Skeletal muscle satellite cell (primary cell): ENCODE measurements at regions not wholly inside any gene's neighbourhood (a gene's known extent, or its start where the extent isn't known, plus 50 kb on each side); places are given as distances from the start of the nearest gene placed in this dataset.

Experiments
- H3K27me3 ChIP-seq: 2 replicates; pipeline ENCODE4 v1.7.0; 2013; ENCODE audit warnings: low read length; ENCODE audit not compliant: control insufficient read depth, insufficient read depth
- H3K36me3 ChIP-seq: 2 replicates; pipeline ENCODE4 v1.7.0; 2013; ENCODE audit warnings: mild to moderate bottlenecking, control low read depth, low read length; ENCODE audit not compliant: insufficient read depth
- H3K4me1 ChIP-seq: 2 replicates; pipeline ENCODE4 v1.7.0; 2013; ENCODE audit warnings: low read length; ENCODE audit not compliant: control insufficient read depth, insufficient read depth
- H3K4me2 ChIP-seq: 2 replicates; pipeline ENCODE4 v1.7.0; 2013; ENCODE audit warnings: mild to moderate bottlenecking, low read length
- H3K4me3 ChIP-seq: 2 replicates; pipeline ENCODE4 v1.7.0; 2013; ENCODE audit warnings: low read length
- H3K9ac ChIP-seq: 2 replicates; pipeline ENCODE4 v1.7.0; 2013; ENCODE audit warnings: mild to moderate bottlenecking, low read depth, low read length, moderate library complexity
- H3K9me3 ChIP-seq: replicated peaks from 2 replicates; pipeline ENCODE4 v1.7.0; 2013; ENCODE audit warnings: mild to moderate bottlenecking, control low read depth, low read length

DNA sequence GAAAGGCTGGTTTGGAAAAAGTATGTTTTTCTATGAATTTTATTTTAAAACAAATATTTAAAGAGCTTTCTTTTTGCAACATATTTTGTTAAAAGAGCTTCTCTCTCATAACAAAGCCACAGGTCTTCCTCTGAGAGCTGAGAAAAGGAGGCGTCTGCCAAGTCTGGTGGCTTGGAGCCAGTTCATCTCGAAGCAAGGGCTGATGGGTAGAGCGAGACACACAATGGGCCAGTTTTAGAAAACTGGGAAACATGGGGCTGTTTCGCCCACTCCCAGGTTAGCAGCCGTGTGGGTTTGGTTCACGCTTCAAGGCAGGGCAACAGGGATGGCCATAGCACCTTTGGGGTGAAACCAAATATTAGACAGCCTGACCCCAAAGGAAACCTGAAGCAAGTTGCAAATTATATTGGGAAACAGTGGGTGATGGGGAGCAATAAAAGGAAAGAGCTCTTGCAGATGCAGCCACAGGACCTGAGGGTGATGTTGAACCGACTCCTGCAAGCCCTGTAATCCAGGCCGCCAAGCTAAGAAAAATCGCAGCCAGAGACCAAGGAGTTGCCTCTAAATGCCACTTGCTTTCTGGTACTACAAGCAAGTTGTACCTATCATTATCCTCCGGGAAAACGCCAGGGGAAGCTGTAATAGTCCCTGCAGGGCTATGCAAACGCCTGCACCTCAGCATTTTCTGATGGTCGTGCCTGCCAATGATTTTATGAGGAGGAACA is 88.4 kb upstream of the GALNT15 start:
- H3K4me2 ChIP-seq, result no peak overlapping the region
- peaks cover 46% of the 10 kb centered on the region for H3K4me1 ChIP-seq
- no peak overlapping the region for H3K9ac ChIP-seq
- H3K9me3 ChIP-seq, result peaks cover 3% of the 10 kb centered on the region
- H3K4me3 ChIP-seq, result no peak overlapping the region
- H3K36me3 ChIP-seq, result no peaks in the 10 kb centered on the region
- H3K27me3 ChIP-seq, result no peaks in the 10 kb centered on the region

DNA sequence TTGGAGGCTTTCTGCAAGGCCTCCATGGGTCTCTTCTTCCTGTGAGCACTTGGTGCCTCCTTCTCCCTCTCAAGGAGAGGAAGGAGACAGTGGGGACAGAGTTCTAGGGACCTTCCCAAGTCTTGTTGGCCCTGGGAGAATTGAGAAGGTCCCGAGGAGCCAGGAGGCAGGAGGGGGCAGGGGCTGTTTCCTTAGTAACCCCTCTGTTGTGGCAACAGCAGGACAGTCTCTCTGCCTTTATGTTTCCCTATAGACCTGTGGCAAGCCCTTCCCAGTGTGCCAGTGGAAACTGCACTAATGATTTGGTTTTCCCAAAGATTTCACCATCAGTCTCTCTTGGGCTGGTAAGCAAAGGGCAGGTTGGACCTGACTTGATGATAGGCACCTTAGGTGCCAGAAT is 87.8 kb upstream of the GALNT15 start:
- Histone ChIP-seq H3K4me1 (peaks cover 47% of the 10 kb centered on the region), H3K4me3 (no peak overlapping the region), H3K27me3 (no peaks in the 10 kb centered on the region), H3K9me3 (no peaks in the 10 kb centered on the region), H3K4me2 (no peak overlapping the region), H3K36me3 (no peaks in the 10 kb centered on the region), H3K9ac (no peak overlapping the region)

DNA sequence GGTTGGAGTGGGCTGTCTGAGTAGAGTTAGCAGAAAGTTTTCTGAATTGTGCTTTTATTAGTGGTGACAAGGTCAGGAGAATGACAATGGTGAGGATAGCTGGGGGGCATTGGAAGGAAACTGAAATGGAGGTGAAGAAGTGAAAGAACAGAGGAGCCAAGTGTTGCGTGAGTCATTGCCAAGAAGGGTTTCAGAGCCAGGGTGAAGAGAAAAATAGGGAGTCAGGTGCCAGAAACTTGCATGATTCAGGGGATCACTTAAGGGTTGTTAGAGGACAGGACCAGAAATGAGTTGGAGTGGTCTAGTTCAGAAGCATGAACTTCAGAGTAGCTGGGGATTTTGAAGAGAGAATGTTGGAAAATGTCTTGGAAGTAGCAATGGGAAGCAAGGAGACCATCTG is 86.0 kb upstream of the GALNT15 start:
- Histone ChIP-seq H3K4me3 (no peak overlapping the region), H3K27me3 (no peaks in the 10 kb centered on the region), H3K9ac (no peak overlapping the region), H3K4me2 (no peak overlapping the region), H3K9me3 (no peaks in the 10 kb centered on the region), H3K4me1 (peaks cover 47% of the 10 kb centered on the region), H3K36me3 (no peaks in the 10 kb centered on the region)

DNA sequence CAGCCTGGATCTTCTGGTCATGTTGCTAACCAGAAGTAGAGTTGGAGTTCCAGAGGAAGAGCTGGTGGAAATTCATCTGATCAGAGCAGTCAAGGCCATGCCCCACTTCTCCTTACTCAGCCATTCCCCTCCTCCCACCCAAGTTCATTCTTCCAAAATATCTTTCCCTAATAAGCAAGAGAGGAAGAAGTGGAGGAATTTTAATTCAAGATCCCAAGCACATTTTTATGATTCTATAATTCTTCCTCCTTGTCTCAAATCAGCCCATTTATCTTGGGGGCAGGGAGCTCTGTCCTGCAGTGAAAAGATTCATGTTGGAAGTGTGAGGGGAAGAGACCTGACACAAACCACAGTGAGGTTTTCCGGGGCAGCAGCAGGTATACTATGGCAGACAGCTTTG is 85.0 kb upstream of the GALNT15 start:
- peaks cover 47% of the 10 kb centered on the region for H3K4me1 ChIP-seq
- no peaks in the 10 kb centered on the region for H3K9me3 ChIP-seq
- H3K9ac ChIP-seq, result no peak overlapping the region
- H3K4me2 ChIP-seq, result no peak overlapping the region
- no peak overlapping the region for H3K4me3 ChIP-seq
- H3K27me3 ChIP-seq, result no peaks in the 10 kb centered on the region
- H3K36me3 ChIP-seq, result no peaks in the 10 kb centered on the region

DNA sequence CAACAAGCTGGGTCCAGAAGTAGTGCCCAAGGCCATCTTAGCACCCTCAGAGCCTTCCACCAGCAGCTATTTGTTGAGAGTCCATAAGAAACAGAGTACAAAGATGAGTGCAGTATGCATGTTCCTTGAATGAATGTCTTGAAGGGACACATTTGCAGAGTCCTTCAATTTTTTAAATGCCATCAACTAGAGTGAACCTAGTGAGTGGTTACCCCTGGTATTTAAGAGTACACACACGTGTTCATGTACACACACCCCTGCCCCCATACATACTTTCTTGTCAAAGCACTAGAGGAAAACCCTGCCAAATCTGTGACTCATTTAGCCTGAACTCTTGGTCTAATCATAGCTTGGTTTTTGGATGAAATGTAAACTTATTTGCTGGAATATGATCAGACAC is 84.5 kb upstream of the GALNT15 start:
- no peaks in the 10 kb centered on the region for H3K9me3 ChIP-seq
- peaks cover 42% of the 10 kb centered on the region for H3K4me1 ChIP-seq
- no peak overlapping the region for H3K4me3 ChIP-seq
- peak overlapping the region; percentile 45 for H3K4me2 ChIP-seq
- no peaks in the 10 kb centered on the region for H3K27me3 ChIP-seq
- no peaks in the 10 kb centered on the region for H3K36me3 ChIP-seq
- no peak overlapping the region for H3K9ac ChIP-seq

DNA sequence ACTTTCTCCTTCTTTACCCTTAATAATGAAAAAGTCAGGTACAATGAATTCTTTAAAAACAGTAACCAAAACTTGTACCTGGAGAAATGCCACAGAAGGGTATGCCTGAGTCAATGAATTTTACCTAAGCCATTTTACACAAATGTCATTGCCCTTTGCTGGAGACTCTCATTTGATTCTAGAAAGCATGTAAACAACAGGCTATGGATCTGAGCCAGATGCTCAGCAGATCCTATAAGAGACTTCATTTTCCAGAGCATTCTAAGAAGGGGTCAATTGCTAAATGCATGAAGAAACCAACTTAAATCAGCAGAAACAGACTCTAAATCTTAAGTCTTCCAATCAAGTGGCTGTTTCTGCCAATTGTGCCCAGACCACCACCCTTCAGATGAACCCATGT is 83.8 kb upstream of the GALNT15 start:
- no peaks in the 10 kb centered on the region for H3K27me3 ChIP-seq
- H3K9ac ChIP-seq, result peak overlapping the region; percentile 16
- no peaks in the 10 kb centered on the region for H3K36me3 ChIP-seq
- no peak overlapping the region for H3K4me3 ChIP-seq
- H3K4me1 ChIP-seq, result peaks cover 35% of the 10 kb centered on the region
- H3K9me3 ChIP-seq, result no peaks in the 10 kb centered on the region
- peak overlapping the region; percentile 45 for H3K4me2 ChIP-seq

DNA sequence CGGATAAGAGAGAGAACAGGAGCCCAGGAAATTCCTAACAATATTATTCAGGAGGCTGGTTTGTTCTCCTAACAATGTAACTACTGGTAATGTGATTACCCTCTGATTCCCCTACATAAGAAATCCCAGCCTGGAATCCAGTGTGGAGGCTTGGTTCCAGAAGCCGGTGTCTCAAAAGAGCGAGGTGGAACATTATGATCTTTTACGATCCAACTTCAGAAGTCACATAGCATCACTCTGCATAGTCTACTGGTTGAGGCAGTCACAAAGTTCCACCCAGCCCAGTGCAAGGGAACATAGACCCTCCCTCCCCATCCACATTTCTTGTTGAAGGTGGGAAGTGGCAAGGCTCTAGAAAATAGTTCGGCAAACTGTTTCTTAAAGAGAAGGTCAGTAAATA is 81.6 kb upstream of the GALNT15 start:
- no peak overlapping the region for H3K4me3 ChIP-seq
- no peaks in the 10 kb centered on the region for H3K27me3 ChIP-seq
- no peak overlapping the region for H3K4me2 ChIP-seq
- no peaks in the 10 kb centered on the region for H3K36me3 ChIP-seq
- peaks cover 27% of the 10 kb centered on the region for H3K4me1 ChIP-seq
- no peaks in the 10 kb centered on the region for H3K9me3 ChIP-seq
- no peak overlapping the region for H3K9ac ChIP-seq

DNA sequence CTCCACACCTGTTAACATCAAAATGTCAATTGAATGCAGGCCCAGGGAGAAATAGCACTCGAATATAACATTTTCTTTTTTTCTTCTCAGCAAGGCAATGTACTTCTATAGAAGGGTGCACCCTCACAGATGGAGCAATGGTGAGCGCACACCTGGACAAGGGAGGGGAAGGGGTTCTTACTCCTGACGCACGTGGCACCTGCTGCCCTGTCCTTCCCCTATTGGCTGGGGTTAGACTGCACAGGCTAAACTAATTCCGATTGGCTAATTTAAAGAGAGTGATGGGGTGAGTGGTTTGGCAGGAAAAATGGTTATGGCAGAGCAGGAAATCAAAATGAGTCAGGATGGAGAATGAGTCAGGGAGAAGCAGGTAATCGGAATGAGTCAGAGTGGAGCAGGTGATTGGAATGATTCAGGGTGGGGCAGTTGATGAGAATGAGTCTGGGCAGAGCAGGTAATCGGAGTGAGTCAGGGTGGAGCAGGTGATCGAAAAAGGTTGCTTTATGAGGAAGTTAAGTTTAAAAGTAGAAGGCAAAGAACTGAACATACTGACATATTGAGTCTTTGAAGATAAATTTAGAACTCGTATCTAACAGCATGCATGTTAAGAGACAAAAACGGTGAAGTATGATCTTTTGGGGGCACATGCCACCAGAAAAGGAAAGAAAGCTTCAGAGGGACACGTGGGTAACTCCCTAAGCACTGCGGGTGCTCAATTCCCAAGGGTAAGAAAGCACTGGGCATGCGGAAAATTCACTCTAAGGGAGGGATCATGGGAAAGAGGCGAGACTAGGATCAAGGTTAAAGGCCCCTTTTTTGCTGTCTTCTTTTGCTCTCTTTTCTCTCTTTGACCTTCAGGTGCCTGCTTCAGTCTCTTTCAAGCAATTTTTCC is 72.9 kb upstream of the GALNT15 start:
- no peaks in the 10 kb centered on the region for H3K36me3 ChIP-seq
- H3K27me3 ChIP-seq, result no peaks in the 10 kb centered on the region
- H3K4me3 ChIP-seq, result no peak overlapping the region
- peaks cover 3% of the 10 kb centered on the region for H3K9me3 ChIP-seq
- H3K4me2 ChIP-seq, result no peak overlapping the region
- no peak overlapping the region for H3K9ac ChIP-seq
- H3K4me1 ChIP-seq, result peaks cover 20% of the 10 kb centered on the region

DNA sequence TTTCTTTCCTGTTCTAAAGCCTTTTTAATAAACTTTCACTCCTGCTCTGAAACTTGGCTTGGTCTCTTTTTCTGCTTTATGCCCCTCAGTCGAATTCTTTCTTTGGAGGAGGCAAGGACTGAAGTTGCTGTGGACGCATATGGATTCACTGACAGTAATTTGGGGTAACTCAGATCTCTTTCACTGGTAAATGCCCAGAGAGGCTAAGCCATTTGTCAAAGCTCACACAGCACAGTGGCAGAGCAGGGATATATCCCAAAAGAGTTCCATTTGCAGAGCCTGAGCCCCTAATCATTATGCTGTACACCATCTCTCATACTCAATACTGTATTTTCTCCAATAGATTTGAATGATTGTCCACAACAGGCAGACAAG is 72.3 kb upstream of the GALNT15 start:
- H3K36me3 ChIP-seq, result no peaks in the 10 kb centered on the region
- no peak overlapping the region for H3K9ac ChIP-seq

DNA sequence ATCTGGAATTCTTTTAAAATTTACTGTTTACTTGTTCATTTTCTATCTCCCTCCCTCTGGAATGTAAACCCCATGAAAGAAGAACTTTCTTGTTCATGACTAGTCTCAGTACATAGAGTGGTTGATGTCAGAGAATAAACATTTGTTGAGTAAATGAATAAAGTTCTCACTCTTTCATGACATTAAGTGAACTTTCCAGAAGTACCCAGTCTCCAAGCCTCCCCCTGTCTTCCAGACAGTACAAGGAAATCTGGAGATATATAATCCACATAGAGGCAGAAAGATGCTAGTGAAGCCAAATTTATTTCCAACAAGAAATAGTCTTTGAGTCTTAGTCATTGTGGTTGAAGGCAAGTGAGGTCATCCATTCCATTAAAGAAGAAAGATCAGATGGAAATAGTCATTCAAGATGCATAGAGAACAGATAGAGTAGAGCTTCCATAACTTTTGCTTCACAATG is 71.5 kb upstream of the GALNT15 start:
- Histone ChIP-seq H3K4me3 (no peak overlapping the region), H3K4me1 (peaks cover 20% of the 10 kb centered on the region), H3K4me2 (peak overlapping the region; percentile 34), H3K27me3 (no peaks in the 10 kb centered on the region), H3K9ac (peak overlapping the region; percentile 31), H3K9me3 (peaks cover 3% of the 10 kb centered on the region), H3K36me3 (no peaks in the 10 kb centered on the region)

More for the DNA sequence above, 72.3 kb upstream of the GALNT15 start:
- H3K4me1 ChIP-seq, result peaks cover 20% of the 10 kb centered on the region
- H3K4me3 ChIP-seq, result no peak overlapping the region
- H3K27me3 ChIP-seq, result no peaks in the 10 kb centered on the region
- peaks cover 3% of the 10 kb centered on the region for H3K9me3 ChIP-seq
- H3K4me2 ChIP-seq, result no peak overlapping the region

DNA sequence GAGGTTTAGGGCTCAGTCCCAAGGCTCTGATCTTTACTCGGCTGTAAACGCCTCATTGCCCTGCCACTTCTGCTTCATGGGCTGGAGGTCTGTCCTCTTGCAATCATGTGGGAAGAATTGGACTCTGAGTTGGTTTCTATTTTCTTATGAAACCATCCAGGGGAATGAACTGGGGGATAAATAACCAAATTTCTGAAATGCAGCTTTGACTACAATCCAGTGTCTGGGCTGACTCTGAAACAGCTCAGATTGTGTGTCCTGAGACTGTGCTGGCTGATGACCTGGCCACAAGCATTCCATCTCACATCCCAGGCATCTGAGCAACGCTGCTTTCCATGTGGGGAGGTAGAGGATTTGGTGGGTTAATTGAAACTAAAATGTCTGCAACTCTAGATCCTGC is 71.0 kb upstream of the GALNT15 start:
- Histone ChIP-seq H3K4me2 (peak overlapping the region; percentile 34), H3K36me3 (no peaks in the 10 kb centered on the region), H3K4me1 (peaks cover 20% of the 10 kb centered on the region), H3K27me3 (no peaks in the 10 kb centered on the region), H3K4me3 (no peak overlapping the region), H3K9ac (peak overlapping the region; percentile 37), H3K9me3 (peaks cover 3% of the 10 kb centered on the region)
